ENCODE measurements at regions not wholly inside any gene's neighbourhood (a gene's known extent, or its start where the extent isn't known, plus 50 kb on each side); places are given as distances from the start of the nearest gene placed in this dataset.

DNA sequence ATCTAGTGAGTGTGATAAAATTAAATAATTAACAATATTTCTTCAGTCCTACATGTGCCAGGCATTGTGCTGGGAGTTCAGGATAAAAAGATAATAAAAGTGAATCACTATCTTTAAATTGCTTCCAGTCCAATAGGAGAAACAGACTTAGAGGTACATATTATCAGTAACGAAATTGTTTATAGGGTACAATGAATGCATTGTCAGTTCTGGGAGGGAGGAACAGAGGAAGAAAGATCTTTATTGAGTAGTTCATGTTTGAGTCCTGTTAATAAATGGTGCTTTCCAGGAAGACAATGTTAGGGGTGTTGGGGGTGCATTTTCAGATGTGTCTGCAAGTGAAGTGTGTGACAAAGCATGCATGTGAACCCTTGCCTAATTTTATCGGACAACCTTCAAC lies 183.1 kb downstream of the OGFRL1 start:
- Mint-ChIP-seq H3K27ac (no peak overlapping the region), H3K4me3 (no peak overlapping the region), H3K36me3 (ENCODE audit: low read depth) (no peaks in the 10 kb centered on the region), H3K27me3 (ENCODE audit: low read depth) (no peaks in the 10 kb centered on the region), H3K4me1 (peaks cover 24% of the 10 kb centered on the region), H3K9me3 (peaks cover 7% of the 10 kb centered on the region)
- TF ChIP-seq, protein P1, sequence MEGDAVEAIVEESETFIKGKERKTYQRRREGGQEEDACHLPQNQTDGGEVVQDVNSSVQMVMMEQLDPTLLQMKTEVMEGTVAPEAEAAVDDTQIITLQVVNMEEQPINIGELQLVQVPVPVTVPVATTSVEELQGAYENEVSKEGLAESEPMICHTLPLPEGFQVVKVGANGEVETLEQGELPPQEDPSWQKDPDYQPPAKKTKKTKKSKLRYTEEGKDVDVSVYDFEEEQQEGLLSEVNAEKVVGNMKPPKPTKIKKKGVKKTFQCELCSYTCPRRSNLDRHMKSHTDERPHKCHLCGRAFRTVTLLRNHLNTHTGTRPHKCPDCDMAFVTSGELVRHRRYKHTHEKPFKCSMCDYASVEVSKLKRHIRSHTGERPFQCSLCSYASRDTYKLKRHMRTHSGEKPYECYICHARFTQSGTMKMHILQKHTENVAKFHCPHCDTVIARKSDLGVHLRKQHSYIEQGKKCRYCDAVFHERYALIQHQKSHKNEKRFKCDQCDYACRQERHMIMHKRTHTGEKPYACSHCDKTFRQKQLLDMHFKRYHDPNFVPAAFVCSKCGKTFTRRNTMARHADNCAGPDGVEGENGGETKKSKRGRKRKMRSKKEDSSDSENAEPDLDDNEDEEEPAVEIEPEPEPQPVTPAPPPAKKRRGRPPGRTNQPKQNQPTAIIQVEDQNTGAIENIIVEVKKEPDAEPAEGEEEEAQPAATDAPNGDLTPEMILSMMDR (IDR thresholded peaks at IDR 0.05; ENCODE audit: unreplicated experiment in 3 of 3): no peak

GRCh38 chr6:71473926-71474325 lies 185.3 kb downstream of the OGFRL1 start:
- TF ChIP-seq, protein P1 (IDR thresholded peaks at IDR 0.05; ENCODE audit: unreplicated experiment in 3 of 3): no peak
- H3K4me3 Mint-ChIP-seq: no peak overlapping the region
- peaks cover 4% of the 10 kb centered on the region for H3K9me3 Mint-ChIP-seq
- no peak overlapping the region for H3K27ac Mint-ChIP-seq
- H3K36me3 Mint-ChIP-seq (ENCODE audit: low read depth): no peaks in the 10 kb centered on the region
- peaks cover 24% of the 10 kb centered on the region for H3K4me1 Mint-ChIP-seq
- H3K27me3 Mint-ChIP-seq (ENCODE audit: low read depth): no peaks in the 10 kb centered on the region

- Mint-ChIP-seq H3K27me3 (ENCODE audit: low read depth) (no peaks in the 10 kb centered on the region), H3K36me3 (ENCODE audit: low read depth) (no peaks in the 10 kb centered on the region), H3K27ac (no peak overlapping the region), H3K4me1 (peaks cover 27% of the 10 kb centered on the region), H3K4me3 (no peak overlapping the region), H3K9me3 (peaks cover 1% of the 10 kb centered on the region)
- TF ChIP-seq, protein P1 (IDR thresholded peaks at IDR 0.05; ENCODE audit: unreplicated experiment in 3 of 3): no peak
Observed at GRCh38 chr6:71474942-71475341, 186.3 kb downstream of the OGFRL1 start.

DNA sequence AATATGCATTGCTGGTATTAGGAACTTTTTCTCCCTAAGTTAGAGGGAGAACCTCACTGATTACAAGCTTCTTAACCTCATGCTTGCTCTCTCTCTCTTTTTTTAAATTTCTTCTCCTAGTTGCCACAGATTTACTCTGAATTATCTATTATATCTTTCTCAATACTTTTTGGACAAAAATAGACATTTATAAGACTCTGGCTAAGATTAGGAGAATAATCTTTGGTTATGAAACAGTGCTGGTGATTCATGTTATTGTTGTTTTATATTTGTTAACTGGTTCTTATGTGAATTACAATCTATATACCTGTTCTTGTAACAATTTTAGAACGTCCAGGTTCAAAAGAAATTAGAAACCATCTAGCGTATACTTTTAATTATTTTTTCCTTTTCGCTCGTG lies 187.8 kb downstream of the OGFRL1 start:
- no peaks in the 10 kb centered on the region for H3K36me3 Mint-ChIP-seq (ENCODE audit: low read depth)
- H3K4me3 Mint-ChIP-seq: no peak overlapping the region
- H3K27me3 Mint-ChIP-seq (ENCODE audit: low read depth): no peaks in the 10 kb centered on the region
- TF ChIP-seq, protein P1 (IDR thresholded peaks at IDR 0.05; ENCODE audit: unreplicated experiment in 3 of 3): no peak
- H3K27ac Mint-ChIP-seq: no peak overlapping the region
- H3K4me1 Mint-ChIP-seq: peaks cover 33% of the 10 kb centered on the region
- no peaks in the 10 kb centered on the region for H3K9me3 Mint-ChIP-seq

DNA sequence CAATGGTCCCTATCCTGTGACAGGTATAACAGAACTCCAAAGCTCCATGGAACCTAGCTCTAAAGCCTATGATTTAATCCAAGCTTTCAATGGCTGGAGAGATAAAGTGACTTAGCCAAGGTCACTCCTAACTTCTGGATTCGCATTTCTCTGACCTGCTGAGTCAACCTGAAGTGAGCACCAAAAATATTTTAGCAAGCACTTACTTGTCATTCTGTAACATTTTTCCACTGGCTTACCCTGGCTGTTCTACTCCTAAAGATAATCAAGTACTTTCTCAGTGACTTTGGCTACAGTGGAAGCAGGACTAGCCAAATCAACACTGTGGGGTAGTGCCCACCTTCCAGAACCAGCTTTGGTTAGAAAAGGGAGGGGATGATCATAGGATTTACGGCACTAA lies 188.3 kb downstream of the OGFRL1 start:
- H3K27me3 Mint-ChIP-seq (ENCODE audit: low read depth): no peaks in the 10 kb centered on the region
- no peak overlapping the region for H3K4me3 Mint-ChIP-seq
- H3K9me3 Mint-ChIP-seq: no peaks in the 10 kb centered on the region
- H3K27ac Mint-ChIP-seq: no peak overlapping the region
- H3K36me3 Mint-ChIP-seq (ENCODE audit: low read depth): no peaks in the 10 kb centered on the region
- TF ChIP-seq, protein P1 (IDR thresholded peaks at IDR 0.05; ENCODE audit: unreplicated experiment in 3 of 3): no peak
- peaks cover 38% of the 10 kb centered on the region for H3K4me1 Mint-ChIP-seq

- H3K36me3 Mint-ChIP-seq (ENCODE audit: low read depth): no peaks in the 10 kb centered on the region
- no peaks in the 10 kb centered on the region for H3K27me3 Mint-ChIP-seq (ENCODE audit: low read depth)
- H3K27ac Mint-ChIP-seq: peak overlapping the region; percentile 45 to 81 (median 62)
- no peak overlapping the region for H3K4me3 Mint-ChIP-seq
- no peaks in the 10 kb centered on the region for H3K9me3 Mint-ChIP-seq
- peaks cover 37% of the 10 kb centered on the region for H3K4me1 Mint-ChIP-seq
- TF ChIP-seq, protein P1 (IDR thresholded peaks at IDR 0.05; ENCODE audit: unreplicated experiment in 3 of 3): no peak
Observed at GRCh38 chr6:71478834-71479541, 190.4 kb downstream of the OGFRL1 start.
